Loucy (cell line): ENCODE measurements at regions not wholly inside any gene's neighbourhood (a gene's known extent, or its start where the extent isn't known, plus 50 kb on each side); places are given as distances from the start of the nearest gene placed in this dataset.

Source experiments
- H2AFZ ChIP-seq: fragments of 200-600 bp; sonication (generic); 2 replicates; pipeline ENCODE4 v1.6.0; 2016; ENCODE audit warnings: antibody characterized with exemption, mild to moderate bottlenecking, low read length, moderate library complexity
- H3F3A ChIP-seq: fragments of 200-600 bp; 2 replicates; pipeline ENCODE4 v1.6.0; 2016; ENCODE audit warnings: antibody characterized with exemption, low read depth, mild to moderate bottlenecking
- H3K27me3 ChIP-seq: fragments of 200-600 bp; sonication (generic); 2 replicates; pipeline ENCODE4 v1.6.1; 2014; ENCODE audit warnings: low read length, mild to moderate bottlenecking; ENCODE audit not compliant: insufficient read depth, poor library complexity, severe bottlenecking
- H3K36me3 ChIP-seq: fragments of 200-600 bp; sonication (generic); 2 replicates; pipeline ENCODE4 v1.6.1; 2016; ENCODE audit warnings: low read length; ENCODE audit not compliant: insufficient read depth
- H3K4me1 ChIP-seq: fragments of 200-600 bp; sonication (generic); 2 replicates; pipeline ENCODE4 v1.5.1; 2014; ENCODE audit warnings: low read length, mild to moderate bottlenecking; ENCODE audit not compliant: insufficient read depth, poor library complexity, severe bottlenecking
- H3K4me2 ChIP-seq: fragments of 200-600 bp; sonication (generic); 2 replicates; pipeline ENCODE4 v1.6.0; 2014; ENCODE audit warnings: antibody characterized with exemption, low read length, low read depth, mild to moderate bottlenecking; ENCODE audit not compliant: poor library complexity, severe bottlenecking
- H3K4me3 ChIP-seq: fragments of 200-600 bp; sonication (generic); 2 replicates; pipeline ENCODE4 v1.5.1; 2014; ENCODE audit warnings: low read length, mild to moderate bottlenecking, mixed read lengths; ENCODE audit not compliant: poor library complexity, severe bottlenecking
- H3K79me2 ChIP-seq: fragments of 200-600 bp; sonication (generic); 2 replicates; pipeline ENCODE4 v1.6.1; 2014; ENCODE audit warnings: low read length; ENCODE audit not compliant: insufficient read depth
- H3K9ac ChIP-seq: fragments of 200-600 bp; sonication (generic); 2 replicates; pipeline ENCODE4 v1.6.0; 2014; ENCODE audit warnings: mild to moderate bottlenecking, low read depth, low read length, moderate library complexity; ENCODE audit not compliant: poor library complexity, severe bottlenecking
- H3K9me2 ChIP-seq: fragments of 200-600 bp; sonication (generic); replicated peaks from 2 replicates; pipeline ENCODE4 v1.6.1; 2016; ENCODE audit warnings: low read depth, low read length, mixed read lengths
- H3K9me3 ChIP-seq: fragments of 200-600 bp; sonication (generic); 2 replicates; pipeline ENCODE4 v1.6.1; 2014; ENCODE audit warnings: mild to moderate bottlenecking, antibody characterized with exemption, low read length, low read depth; ENCODE audit not compliant: insufficient read depth
- H4K20me1 ChIP-seq: fragments of 200-600 bp; sonication (generic); 2 replicates; pipeline ENCODE4 v1.6.0; 2014; ENCODE audit warnings: antibody characterized with exemption, low read length, mild to moderate bottlenecking; ENCODE audit not compliant: insufficient read depth, poor library complexity, severe bottlenecking
- EZH2phosphoT487 ChIP-seq: fragments of 200-600 bp; IDR thresholded peaks from 2 replicates; pipeline ENCODE4 v1.6.1; 2018; ENCODE audit warnings: antibody characterized with exemption, mild to moderate bottlenecking, moderate library complexity, borderline replicate concordance
- TF ChIP-seq, protein P1 (sequence below): fragments of 200-600 bp; sonication (generic); conservative IDR thresholded peaks from 2 replicates; pipeline ENCODE4 v1.5.1; 2014; ENCODE audit warnings: mild to moderate bottlenecking, antibody characterized with exemption, low read length

DNA sequence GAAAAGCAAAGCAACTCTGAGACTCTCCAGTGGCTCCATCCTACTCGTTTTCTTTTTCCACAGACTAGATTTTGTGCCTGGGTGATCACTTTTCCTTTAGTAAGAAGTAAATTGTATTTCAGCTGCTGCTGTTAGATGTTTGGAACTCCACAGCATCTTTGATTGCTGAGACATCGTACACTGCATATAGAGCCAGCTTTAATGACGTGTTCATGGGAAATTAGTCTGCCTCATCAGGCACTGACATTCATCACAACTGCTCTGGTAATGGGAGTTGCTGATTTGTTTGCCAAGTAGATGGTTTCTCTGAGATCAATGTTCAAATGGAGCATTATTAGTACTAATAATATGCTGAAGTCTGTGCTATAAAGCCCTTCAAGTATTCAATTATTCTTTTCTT lies 573.8 kb upstream of the NR5A2 start:
- Histone ChIP-seq H3K4me3 (no peak overlapping the region), H3K4me2 (no peak overlapping the region), H3K9ac (no peak overlapping the region), H3K9me2 (no peaks in the 10 kb centered on the region), H3K36me3 (no peaks in the 10 kb centered on the region), H3K4me1 (no peaks in the 10 kb centered on the region), H4K20me1 (no peaks in the 10 kb centered on the region), H3K9me3 (no peaks in the 10 kb centered on the region), H2AFZ (no peak overlapping the region), H3K79me2 (no peaks in the 10 kb centered on the region), H3K27me3 (no peaks in the 10 kb centered on the region), H3F3A (no peaks in the 10 kb centered on the region)
- TF ChIP-seq, protein P1, sequence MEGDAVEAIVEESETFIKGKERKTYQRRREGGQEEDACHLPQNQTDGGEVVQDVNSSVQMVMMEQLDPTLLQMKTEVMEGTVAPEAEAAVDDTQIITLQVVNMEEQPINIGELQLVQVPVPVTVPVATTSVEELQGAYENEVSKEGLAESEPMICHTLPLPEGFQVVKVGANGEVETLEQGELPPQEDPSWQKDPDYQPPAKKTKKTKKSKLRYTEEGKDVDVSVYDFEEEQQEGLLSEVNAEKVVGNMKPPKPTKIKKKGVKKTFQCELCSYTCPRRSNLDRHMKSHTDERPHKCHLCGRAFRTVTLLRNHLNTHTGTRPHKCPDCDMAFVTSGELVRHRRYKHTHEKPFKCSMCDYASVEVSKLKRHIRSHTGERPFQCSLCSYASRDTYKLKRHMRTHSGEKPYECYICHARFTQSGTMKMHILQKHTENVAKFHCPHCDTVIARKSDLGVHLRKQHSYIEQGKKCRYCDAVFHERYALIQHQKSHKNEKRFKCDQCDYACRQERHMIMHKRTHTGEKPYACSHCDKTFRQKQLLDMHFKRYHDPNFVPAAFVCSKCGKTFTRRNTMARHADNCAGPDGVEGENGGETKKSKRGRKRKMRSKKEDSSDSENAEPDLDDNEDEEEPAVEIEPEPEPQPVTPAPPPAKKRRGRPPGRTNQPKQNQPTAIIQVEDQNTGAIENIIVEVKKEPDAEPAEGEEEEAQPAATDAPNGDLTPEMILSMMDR = no peak
- TF ChIP-seq EZH2phosphoT487 = no peak

- Histone ChIP-seq H3K4me3 (no peak overlapping the region), H3K9ac (no peak overlapping the region), H3K4me2 (no peak overlapping the region), H3K27me3 (no peaks in the 10 kb centered on the region), H3K9me3 (no peaks in the 10 kb centered on the region), H3K4me1 (no peaks in the 10 kb centered on the region), H3F3A (no peaks in the 10 kb centered on the region), H3K79me2 (no peaks in the 10 kb centered on the region), H2AFZ (peak overlapping the region; percentile 73), H4K20me1 (no peaks in the 10 kb centered on the region), H3K36me3 (no peaks in the 10 kb centered on the region), H3K9me2 (no peaks in the 10 kb centered on the region)
- no peak for TF ChIP-seq EZH2phosphoT487
- TF ChIP-seq, protein P1 = 0 out of 2 replicates have a peak, but pooled peaks have one; percentile 22
Measured at GRCh38 chr1:199460933-199461332, 566.6 kb upstream of the NR5A2 start.

DNA sequence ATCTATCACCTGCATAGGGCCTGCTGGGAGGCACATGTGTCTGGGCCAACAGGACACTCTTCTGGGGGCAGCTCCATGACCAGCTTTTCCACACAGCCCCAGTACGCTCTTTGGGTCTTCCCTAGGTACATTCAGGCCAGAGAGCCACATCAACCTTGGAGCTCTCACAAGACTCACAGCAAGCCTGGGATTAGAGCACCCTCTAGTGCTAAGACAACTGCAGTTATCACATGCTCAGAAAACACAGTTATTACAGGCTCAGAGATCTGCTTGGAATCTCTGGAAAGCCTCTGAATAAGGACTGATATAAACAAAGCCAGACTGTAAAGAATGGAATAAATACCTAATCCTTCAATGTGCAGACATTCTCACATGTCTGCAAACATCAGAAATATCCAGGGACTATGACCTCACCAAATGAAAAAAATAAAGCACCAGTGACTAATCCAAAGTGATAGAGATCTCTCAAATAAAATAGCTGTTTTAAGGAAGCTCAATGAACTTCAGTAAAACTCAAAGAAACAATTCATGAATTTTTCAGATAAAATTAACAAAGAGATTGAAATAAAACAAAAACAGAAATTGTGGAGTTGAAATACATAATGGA lies 563.9 kb upstream of the NR5A2 start:
- Histone ChIP-seq H3K4me2 (no peak overlapping the region), H4K20me1 (no peaks in the 10 kb centered on the region), H3K4me1 (no peaks in the 10 kb centered on the region), H3F3A (no peaks in the 10 kb centered on the region), H3K79me2 (no peaks in the 10 kb centered on the region), H3K27me3 (no peaks in the 10 kb centered on the region), H3K4me3 (no peak overlapping the region), H2AFZ (no peak overlapping the region), H3K9ac (no peak overlapping the region), H3K36me3 (no peaks in the 10 kb centered on the region), H3K9me2 (no peaks in the 10 kb centered on the region), H3K9me3 (no peaks in the 10 kb centered on the region)
- no peak for TF ChIP-seq EZH2phosphoT487
- TF ChIP-seq, protein P1 = peak; percentile 88
